ENCODE measurements at regions not wholly inside any gene's neighbourhood (a gene's known extent, or its start where the extent isn't known, plus 50 kb on each side); places are given as distances from the start of the nearest gene placed in this dataset.

- Histone ChIP-seq H3K27ac (ENCODE audit: low read depth, low read length) (no peak overlapping the region), H3K4me1 (ENCODE audit: control insufficient read depth in 5 of 5, insufficient read depth in 5 of 5, low read length in 5 of 5) (no peaks in the 10 kb centered on the region), H3K9me3 (ENCODE audit: control insufficient read depth in 5 of 5, low read length in 5 of 5) (peaks cover 0 to 10% (median 4%) of the 10 kb centered on the region in 5 donors), H3K36me3 (ENCODE audit: control insufficient read depth in 5 of 5, insufficient read depth in 5 of 5, low read length in 5 of 5) (no peaks in the 10 kb centered on the region), H3K9ac (ENCODE audit: low read length in 5 of 5) (no peak overlapping the region), H3K27me3 (ENCODE audit: control insufficient read depth in 5 of 5, insufficient read depth in 4 of 5, low read length in 5 of 5) (no peaks in the 10 kb centered on the region), H3K4me3 (ENCODE audit: low read depth in 1 of 5, low read length in 5 of 5) (no peak overlapping the region)
Measured at GRCh38 chr3:148631124-148631903, 66.4 kb upstream of the AGTR1 start.

DNA sequence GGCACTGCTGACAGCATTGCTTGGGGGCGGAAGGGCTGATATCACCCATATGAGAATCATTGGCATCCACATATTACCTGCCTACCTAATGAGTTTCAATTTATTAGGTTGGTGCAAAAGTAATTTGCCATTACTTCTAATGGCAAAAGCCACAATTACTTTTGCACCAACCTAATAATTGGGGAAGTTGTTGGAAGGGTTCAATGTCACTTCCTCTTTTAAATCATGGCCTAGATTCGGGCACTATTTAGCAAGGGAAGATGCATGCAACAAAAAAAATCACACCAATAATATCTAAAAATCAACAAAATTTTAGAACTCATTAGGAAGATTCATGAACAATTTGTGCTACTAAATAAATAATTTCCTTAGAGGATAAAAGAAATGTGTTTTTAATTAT is 56.0 kb upstream of the AGTR1 start:
- Histone ChIP-seq H3K36me3 (ENCODE audit: control insufficient read depth in 5 of 5, insufficient read depth in 5 of 5, low read length in 5 of 5) (no peaks in the 10 kb centered on the region), H3K27me3 (ENCODE audit: control insufficient read depth in 5 of 5, insufficient read depth in 4 of 5, low read length in 5 of 5) (no peaks in the 10 kb centered on the region), H3K9me3 (ENCODE audit: control insufficient read depth in 5 of 5, low read length in 5 of 5) (no peaks in the 10 kb centered on the region), H3K9ac (ENCODE audit: low read length in 5 of 5) (no peak overlapping the region), H3K4me3 (ENCODE audit: low read depth in 1 of 5, low read length in 5 of 5) (no peak overlapping the region), H3K27ac (ENCODE audit: low read depth, low read length) (no peak overlapping the region), H3K4me1 (ENCODE audit: control insufficient read depth in 5 of 5, insufficient read depth in 5 of 5, low read length in 5 of 5) (peaks cover 0 to 9% (median 5%) of the 10 kb centered on the region in 5 donors)

DNA sequence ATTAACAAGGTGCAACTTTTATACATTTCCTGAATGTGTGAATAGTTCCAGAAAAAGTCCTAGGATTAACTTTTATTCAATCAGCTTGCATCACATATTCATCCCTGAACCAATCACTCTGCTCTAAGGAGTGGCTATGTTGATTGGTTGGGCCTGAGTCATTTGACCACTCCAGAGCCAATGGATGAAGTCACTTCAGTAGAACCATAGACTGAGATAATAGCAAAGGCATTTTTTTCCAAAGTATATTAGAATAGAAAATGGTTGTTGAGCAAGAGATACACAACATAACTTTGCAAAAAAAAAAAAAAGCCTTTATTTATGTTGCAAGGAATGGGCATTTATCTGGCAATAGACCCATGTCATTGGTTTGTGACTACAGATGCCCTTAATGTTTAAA is 55.5 kb upstream of the AGTR1 start:
- Histone ChIP-seq H3K27ac (ENCODE audit: low read depth, low read length) (no peak overlapping the region), H3K9me3 (ENCODE audit: control insufficient read depth in 5 of 5, low read length in 5 of 5) (no peaks in the 10 kb centered on the region)

GRCh38 chr3:148642616-148643015 is 55.1 kb upstream of the AGTR1 start:
- Histone ChIP-seq H3K27ac (ENCODE audit: low read depth, low read length) (no peak overlapping the region), H3K36me3 (ENCODE audit: control insufficient read depth in 5 of 5, insufficient read depth in 5 of 5, low read length in 5 of 5) (no peaks in the 10 kb centered on the region), H3K27me3 (ENCODE audit: control insufficient read depth in 5 of 5, insufficient read depth in 4 of 5, low read length in 5 of 5) (no peaks in the 10 kb centered on the region), H3K9me3 (ENCODE audit: control insufficient read depth in 5 of 5, low read length in 5 of 5) (no peaks in the 10 kb centered on the region), H3K9ac (ENCODE audit: low read length in 5 of 5) (no peak overlapping the region), H3K4me1 (ENCODE audit: control insufficient read depth in 5 of 5, insufficient read depth in 5 of 5, low read length in 5 of 5) (peaks cover 0 to 9% (median 5%) of the 10 kb centered on the region in 5 donors), H3K4me3 (ENCODE audit: low read depth in 1 of 5, low read length in 5 of 5) (no peak overlapping the region)

More for the DNA sequence above, 55.5 kb upstream of the AGTR1 start:
- peaks cover 0 to 9% (median 5%) of the 10 kb centered on the region in 5 donors for H3K4me1 ChIP-seq (ENCODE audit: control insufficient read depth in 5 of 5, insufficient read depth in 5 of 5, low read length in 5 of 5)
- H3K4me3 ChIP-seq (ENCODE audit: low read depth in 1 of 5, low read length in 5 of 5), result no peak overlapping the region
- H3K27me3 ChIP-seq (ENCODE audit: control insufficient read depth in 5 of 5, insufficient read depth in 4 of 5, low read length in 5 of 5), result no peaks in the 10 kb centered on the region
- H3K9ac ChIP-seq (ENCODE audit: low read length in 5 of 5), result no peak overlapping the region
- no peaks in the 10 kb centered on the region for H3K36me3 ChIP-seq (ENCODE audit: control insufficient read depth in 5 of 5, insufficient read depth in 5 of 5, low read length in 5 of 5)

- H3K4me3 ChIP-seq (ENCODE audit: low read depth in 1 of 5, low read length in 5 of 5), result no peak overlapping the region
- no peaks in the 10 kb centered on the region for H3K9me3 ChIP-seq (ENCODE audit: control insufficient read depth in 5 of 5, low read length in 5 of 5)
- H3K9ac ChIP-seq (ENCODE audit: low read length in 5 of 5), result no peak overlapping the region
- H3K4me1 ChIP-seq (ENCODE audit: control insufficient read depth in 5 of 5, insufficient read depth in 5 of 5, low read length in 5 of 5), result peaks cover 0 to 9% (median 5%) of the 10 kb centered on the region in 5 donors
- H3K36me3 ChIP-seq (ENCODE audit: control insufficient read depth in 5 of 5, insufficient read depth in 5 of 5, low read length in 5 of 5), result no peaks in the 10 kb centered on the region
- H3K27ac ChIP-seq (ENCODE audit: low read depth, low read length), result no peak overlapping the region
- H3K27me3 ChIP-seq (ENCODE audit: control insufficient read depth in 5 of 5, insufficient read depth in 4 of 5, low read length in 5 of 5), result no peaks in the 10 kb centered on the region
Measured at GRCh38 chr3:148643389-148643840, 54.3 kb upstream of the AGTR1 start.

GRCh38 chr3:148646126-148646665 is 51.5 kb upstream of the AGTR1 start:
- Histone ChIP-seq H3K27me3 (ENCODE audit: control insufficient read depth in 5 of 5, insufficient read depth in 4 of 5, low read length in 5 of 5) (no peaks in the 10 kb centered on the region), H3K4me3 (ENCODE audit: low read depth in 1 of 5, low read length in 5 of 5) (no peak overlapping the region), H3K4me1 (ENCODE audit: control insufficient read depth in 5 of 5, insufficient read depth in 5 of 5, low read length in 5 of 5) (peaks cover 0 to 12% (median 5%) of the 10 kb centered on the region in 5 donors), H3K36me3 (ENCODE audit: control insufficient read depth in 5 of 5, insufficient read depth in 5 of 5, low read length in 5 of 5) (no peaks in the 10 kb centered on the region), H3K9ac (ENCODE audit: low read length in 5 of 5) (no peak overlapping the region), H3K27ac (ENCODE audit: low read depth, low read length) (no peak overlapping the region), H3K9me3 (ENCODE audit: control insufficient read depth in 5 of 5, low read length in 5 of 5) (no peaks in the 10 kb centered on the region)
